Parathyroid adenoma (tissue), 2 donors: ENCODE measurements at regions not wholly inside any gene's neighbourhood (a gene's known extent, or its start where the extent isn't known, plus 50 kb on each side); places are given as distances from the start of the nearest gene placed in this dataset.

Experiments
- H2AFZ ChIP-seq: fragments of 300-600 bp; sonication (generic); one replicate; pipeline ENCODE4 v1.7.0; 2017; ENCODE audit warnings: antibody characterized with exemption, mild to moderate bottlenecking
- H3K27ac ChIP-seq: fragments of 300-600 bp; sonication (generic); one replicate; pipeline ENCODE4 v1.7.0; 2017
- H3K27me3 ChIP-seq: fragments of 300-600 bp; sonication (generic); one replicate; pipeline ENCODE4 v1.7.0; 2017; ENCODE audit warnings: low read length; ENCODE audit not compliant: control insufficient read depth, insufficient read depth
- H3K36me3 ChIP-seq: fragments of 300-600 bp; sonication (generic); one replicate; pipeline ENCODE4 v1.7.0; 2017; ENCODE audit warnings: low read length; ENCODE audit not compliant: control insufficient read depth, insufficient read depth
- H3K4me1 ChIP-seq: fragments of 300-600 bp; sonication (generic); one replicate; pipeline ENCODE4 v1.7.0; 2017; ENCODE audit warnings: control low read depth
- H3K4me2 ChIP-seq: fragments of 300-600 bp; sonication (generic); one replicate; pipeline ENCODE4 v1.7.0; 2017; ENCODE audit warnings: low read length
- H3K4me3 ChIP-seq: fragments of 300-600 bp; sonication (generic); one replicate; pipeline ENCODE4 v1.7.0; 2017; ENCODE audit warnings: low read depth, low read length
- H3K79me2 ChIP-seq: fragments of 300-600 bp; sonication (generic); one replicate; pipeline ENCODE4 v1.7.0; 2017; ENCODE audit warnings: control low read depth
- H3K9ac ChIP-seq: fragments of 300-600 bp; sonication (generic); one replicate; pipeline ENCODE4 v1.7.0; 2017; ENCODE audit warnings: mild to moderate bottlenecking
- H3K9me3 ChIP-seq: fragments of 300-600 bp; sonication (generic); one replicate; pipeline ENCODE4 v1.7.0; 2017; ENCODE audit warnings: low read length; ENCODE audit not compliant: control insufficient read depth
- TF ChIP-seq, protein P1 (sequence below): fragments of 300-600 bp; sonication (generic); IDR thresholded peaks from one replicate; pipeline ENCODE4 v1.7.0; 2017; ENCODE audit warnings: antibody characterized with exemption, mild to moderate bottlenecking
- donor health status: primary hyperparathyroidism.

GRCh38 chr15:91491101-91491950 lies 362.2 kb upstream of the SLCO3A1 start:
- Histone ChIP-seq H3K79me2 (no peaks in the 10 kb centered on the region), H3K4me3 (no peak overlapping the region), H3K27me3 (no peaks in the 10 kb centered on the region), H2AFZ (no peak overlapping the region), H3K27ac (no peak overlapping the region), H3K9me3 (no peaks in the 10 kb centered on the region), H3K9ac (no peak overlapping the region), H3K4me2 (no peak overlapping the region), H3K4me1 (no peaks in the 10 kb centered on the region), H3K36me3 (no peaks in the 10 kb centered on the region)
- TF ChIP-seq, protein P1, sequence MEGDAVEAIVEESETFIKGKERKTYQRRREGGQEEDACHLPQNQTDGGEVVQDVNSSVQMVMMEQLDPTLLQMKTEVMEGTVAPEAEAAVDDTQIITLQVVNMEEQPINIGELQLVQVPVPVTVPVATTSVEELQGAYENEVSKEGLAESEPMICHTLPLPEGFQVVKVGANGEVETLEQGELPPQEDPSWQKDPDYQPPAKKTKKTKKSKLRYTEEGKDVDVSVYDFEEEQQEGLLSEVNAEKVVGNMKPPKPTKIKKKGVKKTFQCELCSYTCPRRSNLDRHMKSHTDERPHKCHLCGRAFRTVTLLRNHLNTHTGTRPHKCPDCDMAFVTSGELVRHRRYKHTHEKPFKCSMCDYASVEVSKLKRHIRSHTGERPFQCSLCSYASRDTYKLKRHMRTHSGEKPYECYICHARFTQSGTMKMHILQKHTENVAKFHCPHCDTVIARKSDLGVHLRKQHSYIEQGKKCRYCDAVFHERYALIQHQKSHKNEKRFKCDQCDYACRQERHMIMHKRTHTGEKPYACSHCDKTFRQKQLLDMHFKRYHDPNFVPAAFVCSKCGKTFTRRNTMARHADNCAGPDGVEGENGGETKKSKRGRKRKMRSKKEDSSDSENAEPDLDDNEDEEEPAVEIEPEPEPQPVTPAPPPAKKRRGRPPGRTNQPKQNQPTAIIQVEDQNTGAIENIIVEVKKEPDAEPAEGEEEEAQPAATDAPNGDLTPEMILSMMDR, result no peak

GRCh38 chr15:91496754-91497691 lies 356.5 kb upstream of the SLCO3A1 start:
- H3K79me2 ChIP-seq, result no peaks in the 10 kb centered on the region
- no peak overlapping the region for H3K4me3 ChIP-seq
- TF ChIP-seq, protein P1, result no peak
- no peaks in the 10 kb centered on the region for H3K27me3 ChIP-seq
- no peaks in the 10 kb centered on the region for H3K9me3 ChIP-seq
- H3K4me1 ChIP-seq, result no peaks in the 10 kb centered on the region
- H2AFZ ChIP-seq, result no peak overlapping the region
- H3K36me3 ChIP-seq, result no peaks in the 10 kb centered on the region
- no peak overlapping the region for H3K27ac ChIP-seq
- no peak overlapping the region for H3K9ac ChIP-seq
- H3K4me2 ChIP-seq, result no peak overlapping the region

GRCh38 chr15:91498046-91498748 lies 355.3 kb upstream of the SLCO3A1 start:
- H3K79me2 ChIP-seq, result no peaks in the 10 kb centered on the region
- H2AFZ ChIP-seq, result no peak overlapping the region
- TF ChIP-seq, protein P1, result no peak
- H3K4me2 ChIP-seq, result no peak overlapping the region
- H3K36me3 ChIP-seq, result no peaks in the 10 kb centered on the region
- H3K9ac ChIP-seq, result no peak overlapping the region
- H3K4me3 ChIP-seq, result no peak overlapping the region
- no peaks in the 10 kb centered on the region for H3K4me1 ChIP-seq
- H3K9me3 ChIP-seq, result no peaks in the 10 kb centered on the region
- no peak overlapping the region for H3K27ac ChIP-seq
- no peaks in the 10 kb centered on the region for H3K27me3 ChIP-seq

DNA sequence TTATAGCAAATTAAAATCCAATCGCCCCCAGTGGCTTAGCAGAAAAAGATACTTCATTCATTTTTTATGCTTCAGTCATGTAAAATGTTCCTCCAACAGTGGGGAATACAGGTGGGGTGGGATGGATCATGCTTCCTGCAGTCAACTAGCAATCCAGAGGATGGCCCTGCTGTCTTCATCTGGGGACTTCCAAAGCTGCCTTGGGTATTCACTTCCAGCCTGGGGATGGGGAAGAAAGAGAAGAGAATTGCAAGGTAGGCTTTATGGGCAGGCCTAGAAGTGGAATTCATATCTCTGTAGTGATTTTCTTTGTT lies 354.8 kb upstream of the SLCO3A1 start:
- no peaks in the 10 kb centered on the region for H3K9me3 ChIP-seq
- no peaks in the 10 kb centered on the region for H3K4me1 ChIP-seq
- TF ChIP-seq, protein P1, result no peak
- H3K9ac ChIP-seq, result no peak overlapping the region
- no peak overlapping the region for H3K27ac ChIP-seq
- H3K79me2 ChIP-seq, result no peaks in the 10 kb centered on the region
- H3K4me3 ChIP-seq, result no peak overlapping the region
- no peak overlapping the region for H2AFZ ChIP-seq
- no peaks in the 10 kb centered on the region for H3K36me3 ChIP-seq
- H3K4me2 ChIP-seq, result no peak overlapping the region
- H3K27me3 ChIP-seq, result no peaks in the 10 kb centered on the region
